ENCODE measurements at regions not wholly inside any gene's neighbourhood (a gene's known extent, or its start where the extent isn't known, plus 50 kb on each side); places are given as distances from the start of the nearest gene placed in this dataset.
"Not testable (repeated sequence)": the region's sequence is repeated elsewhere in the genome, so short reads cannot be mapped to it uniquely, and the experiment has no call there.

DNA sequence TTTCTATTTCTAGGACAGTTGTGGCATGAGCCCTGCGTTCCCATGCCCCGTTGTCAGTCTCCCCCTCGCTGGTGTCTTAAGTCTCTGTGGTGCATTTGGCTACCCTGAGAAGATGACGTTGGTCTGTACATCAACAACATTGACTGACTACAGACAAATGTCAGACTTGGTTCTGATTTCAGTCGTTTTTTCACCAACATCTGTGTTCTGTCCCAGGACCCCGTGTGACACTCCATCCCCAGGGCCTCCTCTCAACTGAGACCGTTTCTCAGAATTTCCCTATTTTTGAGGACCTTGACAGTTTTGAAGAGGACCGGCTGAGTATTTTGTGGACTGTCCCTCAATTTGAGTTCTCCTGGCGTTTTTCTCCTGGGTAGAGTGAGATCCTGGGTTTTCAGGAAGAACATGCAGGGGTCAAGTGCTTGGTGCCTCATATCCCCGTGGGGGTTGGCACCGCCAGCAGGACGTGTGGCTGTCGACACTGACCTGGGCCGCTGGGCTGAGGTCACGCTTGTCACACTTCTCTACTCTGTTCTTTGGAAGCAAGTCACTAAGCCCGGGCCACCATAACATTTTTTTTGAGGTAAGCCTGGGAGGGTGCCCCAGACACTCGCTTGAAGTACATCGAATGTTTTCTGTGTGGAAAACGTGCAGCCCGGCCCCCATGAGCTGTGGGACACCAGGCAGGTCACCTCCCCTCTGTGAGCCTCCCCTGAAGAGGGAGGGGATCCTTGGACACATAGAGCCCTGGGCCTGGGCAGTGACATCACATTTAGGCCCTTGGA lies 114.4 kb upstream of the ZNF469 start:
- H3K27ac ChIP-seq (ENCODE audit: low read depth, low read length), result not testable (repeated sequence)
- 77 to 79% (median 77%) methylated on average over 20 of the region's 20 CpGs for WGBS, 3 donors

DNA sequence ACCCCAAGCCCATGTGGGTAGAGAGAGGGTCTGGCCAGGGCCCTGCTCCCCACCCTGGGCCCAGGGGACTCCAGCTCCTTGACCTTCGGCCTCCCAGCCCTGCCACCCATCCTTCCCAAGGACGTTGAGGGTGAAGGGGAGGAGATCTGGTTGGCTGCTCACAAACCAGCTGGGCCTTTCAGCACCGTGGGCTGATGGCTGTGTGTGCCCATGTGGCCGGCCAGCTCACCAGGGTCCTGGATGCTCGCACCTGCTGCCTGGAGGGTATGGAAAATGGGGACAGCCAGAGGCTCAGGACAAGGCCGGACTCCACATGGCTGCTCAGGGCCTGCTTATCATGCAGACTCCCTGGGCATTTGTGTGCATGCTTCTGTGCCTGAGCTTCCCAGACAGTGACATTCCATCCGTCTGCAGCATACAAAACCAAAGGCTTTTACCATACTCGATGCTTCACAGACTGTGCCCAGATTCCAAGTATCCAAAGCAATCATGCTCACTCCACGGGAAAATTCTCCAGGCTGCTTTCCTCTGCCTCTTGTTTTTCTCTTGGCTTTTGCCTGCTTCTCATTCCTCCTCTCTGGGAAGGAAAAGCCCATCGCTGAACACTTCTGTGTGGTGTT lies 112.5 kb upstream of the ZNF469 start:
- H3K27ac ChIP-seq (ENCODE audit: low read depth, low read length), result not testable (repeated sequence)
- 81 to 87% (median 83%) methylated on average over 10 of the region's 10 CpGs for WGBS, 3 donors

- 75 to 84% (median 76%) methylated on average over 10 to 11 of the region's 11 CpGs for WGBS, 3 donors
Measured at GRCh38 chr16:88271296-88271695, 111.5 kb upstream of the ZNF469 start.

DNA sequence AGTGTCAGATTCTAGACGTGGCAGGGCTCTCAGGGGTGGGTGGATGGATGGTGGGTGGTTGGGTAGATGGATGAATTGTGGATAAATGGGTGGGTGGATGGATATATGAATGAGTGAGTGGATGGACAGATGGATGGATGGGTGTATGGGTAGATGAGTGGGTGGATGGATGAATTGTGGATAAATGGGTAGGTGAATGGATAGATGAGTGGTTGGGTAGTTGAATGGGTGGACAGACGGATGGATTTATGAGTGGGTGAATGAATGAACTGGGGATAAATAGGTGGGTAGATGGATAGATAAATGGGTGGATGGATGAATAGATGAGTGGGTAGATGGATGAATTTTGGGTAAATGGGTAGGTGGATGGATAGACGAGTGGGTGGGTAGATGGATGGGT lies 111.0 kb upstream of the ZNF469 start:
- WGBS, 3 donors, result 73 to 88% (median 76%) methylated on average over 2 to 3 of the region's 3 CpGs
- H3K27ac ChIP-seq (ENCODE audit: low read depth, low read length), result not testable (repeated sequence)

More at GRCh38 chr16:88271296-88271695, 111.5 kb upstream of the ZNF469 start:
- not testable (repeated sequence) for H3K27ac ChIP-seq (ENCODE audit: low read depth, low read length)

GRCh38 chr16:88272437-88272836 lies 110.3 kb upstream of the ZNF469 start:
- not testable (repeated sequence) for H3K27ac ChIP-seq (ENCODE audit: low read depth, low read length)
- 90% methylated on average over 12 of the region's 12 CpGs for WGBS, 3 donors

DNA sequence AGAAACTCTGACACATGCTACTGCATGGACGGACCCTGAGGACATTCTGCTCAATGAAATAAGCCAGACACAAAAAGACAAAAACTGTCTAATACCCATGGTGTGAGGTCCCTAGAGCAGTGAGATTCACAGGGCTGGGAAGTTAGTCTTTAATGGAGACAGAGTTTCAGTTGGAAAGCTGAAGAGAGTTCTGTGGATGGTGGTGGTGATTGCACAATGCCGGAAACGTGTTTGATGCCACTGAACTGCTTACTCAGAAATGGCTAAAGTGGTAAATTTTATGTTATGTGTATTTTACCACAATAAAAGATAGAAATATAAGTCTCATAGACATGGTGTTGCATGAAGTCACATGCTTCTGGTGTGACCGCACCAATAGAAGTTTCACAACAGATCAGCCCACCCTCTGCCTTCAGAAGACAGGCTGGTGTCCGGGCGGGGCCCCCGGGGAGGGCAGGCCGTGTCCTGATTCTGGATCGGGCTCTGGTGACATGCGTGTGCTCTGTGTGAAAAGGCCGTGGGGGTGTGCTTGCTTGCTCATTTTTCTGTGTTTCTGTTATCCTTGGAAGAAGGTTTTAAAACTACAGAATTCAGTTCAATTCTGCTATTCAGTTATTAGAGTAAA lies 108.5 kb upstream of the ZNF469 start:
- H3K27ac ChIP-seq (ENCODE audit: low read depth, low read length), result not testable (repeated sequence)
- WGBS, 3 donors, result 40 to 69% (median 58%) methylated on average over 11 of the region's 11 CpGs

DNA sequence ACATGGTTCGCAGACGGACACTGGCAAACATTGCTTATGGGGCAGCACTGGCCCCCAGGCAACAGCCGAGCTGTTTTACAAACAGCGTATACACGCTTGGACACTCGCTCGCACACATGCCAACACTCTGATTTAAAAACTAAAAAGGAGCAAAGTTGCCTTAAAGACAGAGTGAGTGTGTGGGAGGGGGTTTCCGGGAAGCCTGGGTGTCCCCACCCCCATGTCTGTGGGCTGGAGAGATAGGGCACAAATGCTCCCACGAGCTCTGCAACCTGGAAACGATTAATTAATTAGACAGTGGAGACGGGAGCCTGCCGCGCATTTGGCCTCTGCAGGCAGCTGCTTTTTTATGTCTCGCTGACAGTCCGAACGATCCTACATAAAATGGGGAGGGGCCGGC lies 107.9 kb upstream of the ZNF469 start:
- WGBS, 3 donors, result 24 to 46% (median 35%) methylated on average over 17 of the region's 17 CpGs
- H3K27ac ChIP-seq (ENCODE audit: low read depth, low read length), result no peak overlapping the region

GRCh38 chr16:88275336-88276122 lies 107.2 kb upstream of the ZNF469 start:
- WGBS, 3 donors, result 73 to 83% (median 73%) methylated on average over 20 to 21 of the region's 21 CpGs
- not testable (repeated sequence) for H3K27ac ChIP-seq (ENCODE audit: low read depth, low read length)

- not testable (repeated sequence) for H3K27ac ChIP-seq (ENCODE audit: low read depth, low read length)
- 67 to 78% (median 72%) methylated on average over 12 to 13 of the region's 13 CpGs for WGBS, 3 donors
Measured at GRCh38 chr16:88276123-88276588, 106.6 kb upstream of the ZNF469 start.

DNA sequence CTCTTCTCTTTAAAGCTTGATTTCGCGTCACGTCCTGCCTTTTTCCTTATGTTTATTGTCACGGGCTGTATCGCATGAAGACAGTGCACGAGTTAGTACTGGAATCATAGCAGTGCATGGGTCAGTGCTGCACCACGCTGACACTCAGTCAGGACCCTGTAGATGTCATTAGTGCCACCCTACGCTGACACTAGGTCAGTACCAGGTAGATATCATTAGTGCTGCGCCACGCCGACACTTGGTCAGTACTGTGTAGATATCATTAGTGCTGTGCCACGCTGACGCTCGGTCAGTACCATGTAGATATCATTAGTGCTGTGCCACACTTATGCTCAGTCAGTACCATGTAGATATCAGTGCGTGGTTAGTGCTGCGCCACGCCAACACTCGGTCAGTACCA lies 106.2 kb upstream of the ZNF469 start:
- WGBS, 3 donors, result 88 to 97% (median 92%) methylated on average over 18 of the region's 18 CpGs
- no peak overlapping the region for H3K27ac ChIP-seq (ENCODE audit: low read depth, low read length)

DNA sequence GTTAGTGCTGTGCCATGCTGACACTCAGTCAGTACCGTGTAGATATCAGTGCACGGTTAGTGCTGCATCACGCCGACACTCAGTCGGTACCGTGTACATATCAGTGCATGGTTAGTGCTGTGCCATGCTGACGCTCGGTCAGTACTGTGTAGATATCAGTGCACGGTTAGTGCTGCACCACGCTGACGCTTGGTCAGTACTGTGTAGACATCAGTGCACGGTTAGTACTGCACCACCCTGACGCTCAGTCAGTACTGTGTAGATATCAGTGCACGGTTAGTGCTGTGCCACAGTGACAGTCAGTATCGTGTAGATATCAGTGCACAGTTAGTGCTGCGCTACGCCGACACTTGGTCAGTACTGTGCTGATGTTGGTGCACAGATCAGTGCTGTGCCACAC lies 102.8 kb upstream of the ZNF469 start:
- no peak overlapping the region for H3K27ac ChIP-seq (ENCODE audit: low read depth, low read length)
- 92 to 95% (median 93%) methylated on average over 18 of the region's 18 CpGs for WGBS, 3 donors

DNA sequence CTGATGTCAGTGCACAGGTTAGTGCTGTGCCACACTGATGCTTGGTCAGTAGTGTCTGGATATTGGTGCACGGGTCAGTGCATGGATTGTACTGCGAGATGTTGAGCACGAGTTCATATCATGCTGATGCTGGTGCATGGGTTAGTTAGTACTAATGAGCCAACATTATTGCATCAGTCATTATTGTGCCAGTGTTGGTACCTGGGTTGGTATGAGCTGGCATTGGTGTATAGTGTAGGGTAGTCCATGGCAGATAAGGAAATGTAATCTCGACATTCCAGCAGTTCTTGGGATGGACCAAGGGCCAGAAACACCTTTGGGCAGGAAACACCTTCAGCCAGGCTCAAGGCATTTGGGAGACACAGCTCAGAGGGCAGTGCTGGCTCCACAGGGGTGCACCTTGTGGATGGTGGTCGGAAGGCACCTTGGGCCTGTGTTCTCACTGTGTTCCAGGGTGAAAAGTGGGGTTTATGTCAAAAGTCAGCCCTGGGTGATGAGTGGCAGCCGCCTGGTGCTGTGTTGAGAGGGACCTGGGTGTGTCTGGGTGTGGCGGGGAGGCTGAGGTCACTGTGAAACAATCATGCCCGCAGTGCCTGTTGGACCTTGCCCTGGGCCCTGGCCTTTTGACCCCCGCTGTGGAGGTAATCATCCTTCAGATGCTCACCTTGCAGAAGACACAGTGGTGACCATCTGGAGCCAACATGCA lies 100.7 kb upstream of the ZNF469 start:
- WGBS, 3 donors, result 66 to 81% (median 71%) methylated on average over 9 of the region's 9 CpGs
- no peak overlapping the region for H3K27ac ChIP-seq (ENCODE audit: low read depth, low read length)

DNA sequence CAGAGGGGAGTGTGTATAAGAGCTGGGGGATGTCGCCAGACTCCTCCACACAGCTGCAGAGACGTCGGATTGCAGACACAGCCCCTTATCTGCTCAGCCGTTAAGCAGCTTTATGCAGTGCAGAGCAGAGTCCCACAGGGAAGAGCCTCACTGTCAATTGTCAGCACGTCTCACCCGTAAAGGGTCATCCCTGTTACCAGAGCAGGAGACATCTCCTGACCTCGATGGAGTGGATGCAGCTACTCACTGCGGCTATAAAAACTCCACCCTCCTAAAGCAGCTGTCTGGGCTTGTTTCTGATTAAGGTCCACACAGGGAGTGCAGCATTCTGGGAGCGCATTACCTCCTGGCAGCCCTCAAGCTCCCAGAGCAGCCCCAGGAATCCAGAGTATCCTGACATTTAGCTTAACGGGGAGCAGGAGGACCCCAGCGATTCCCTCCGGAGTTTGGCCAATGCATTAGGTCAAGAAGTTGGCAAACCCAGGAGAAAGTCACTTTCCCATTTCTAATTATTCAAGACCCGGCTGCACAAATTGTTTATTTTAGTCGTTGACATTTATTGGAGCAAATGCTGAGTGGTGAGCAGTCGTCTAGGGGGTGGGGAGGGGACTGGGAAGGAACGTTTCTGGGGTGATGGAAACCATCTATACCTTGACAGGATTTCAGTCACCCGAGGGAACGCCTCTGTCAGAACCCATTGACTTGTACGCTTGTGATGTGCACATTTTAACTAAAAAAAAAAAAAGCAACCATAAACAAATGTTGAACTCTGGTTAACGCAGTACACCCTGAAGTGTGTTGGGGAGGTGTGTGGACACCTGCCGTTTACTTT lies 100.0 kb upstream of the ZNF469 start:
- 40 to 51% (median 43%) methylated on average over 21 of the region's 21 CpGs for WGBS, 3 donors

GRCh38 chr16:88283596-88283995 lies 99.2 kb upstream of the ZNF469 start:
- no peak overlapping the region for H3K27ac ChIP-seq (ENCODE audit: low read depth, low read length)
- 87 to 96% (median 91%) methylated on average over 12 to 13 of the region's 13 CpGs for WGBS, 3 donors

More for the DNA sequence above, 100.0 kb upstream of the ZNF469 start:
- no peak overlapping the region for H3K27ac ChIP-seq (ENCODE audit: low read depth, low read length)

DNA sequence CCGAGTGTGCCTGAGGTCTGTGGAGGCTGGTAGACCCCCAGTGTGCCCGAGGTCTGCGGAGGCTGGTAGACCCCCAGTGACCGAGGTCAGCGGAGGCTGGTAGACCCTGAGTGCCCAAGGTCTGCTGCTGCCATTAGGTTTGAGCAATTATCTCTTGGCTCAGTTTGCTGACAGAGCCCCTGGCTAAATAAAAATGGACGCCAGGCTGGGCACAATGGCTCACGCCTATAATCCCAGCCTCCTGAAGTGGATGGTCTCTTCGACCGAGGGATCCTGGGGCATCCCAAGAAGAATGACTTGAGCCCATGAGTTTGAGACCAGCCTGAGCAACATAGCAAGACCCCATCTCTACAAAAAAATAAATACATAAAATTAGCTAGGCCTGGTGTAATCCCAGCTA lies 98.7 kb upstream of the ZNF469 start:
- H3K27ac ChIP-seq (ENCODE audit: low read depth, low read length), result no peak overlapping the region
- WGBS, 3 donors, result 80 to 92% (median 87%) methylated on average over 9 of the region's 9 CpGs

- no peak overlapping the region for H3K27ac ChIP-seq (ENCODE audit: low read depth, low read length)
- WGBS, 3 donors, result 92 to 93% (median 93%) methylated on average over 20 of the region's 20 CpGs
Measured at GRCh38 chr16:88284626-88285513, 97.9 kb upstream of the ZNF469 start.

GRCh38 chr16:88285514-88285822 lies 97.3 kb upstream of the ZNF469 start:
- H3K27ac ChIP-seq (ENCODE audit: low read depth, low read length), result no peak overlapping the region
- WGBS, 3 donors, result 81 to 83% (median 81%) methylated on average over 10 of the region's 10 CpGs

Data from adipose tissue (tissue), 3 donors.